ENCODE measurements at regions not wholly inside any gene's neighbourhood (a gene's known extent, or its start where the extent isn't known, plus 50 kb on each side); places are given as distances from the start of the nearest gene placed in this dataset.

DNA sequence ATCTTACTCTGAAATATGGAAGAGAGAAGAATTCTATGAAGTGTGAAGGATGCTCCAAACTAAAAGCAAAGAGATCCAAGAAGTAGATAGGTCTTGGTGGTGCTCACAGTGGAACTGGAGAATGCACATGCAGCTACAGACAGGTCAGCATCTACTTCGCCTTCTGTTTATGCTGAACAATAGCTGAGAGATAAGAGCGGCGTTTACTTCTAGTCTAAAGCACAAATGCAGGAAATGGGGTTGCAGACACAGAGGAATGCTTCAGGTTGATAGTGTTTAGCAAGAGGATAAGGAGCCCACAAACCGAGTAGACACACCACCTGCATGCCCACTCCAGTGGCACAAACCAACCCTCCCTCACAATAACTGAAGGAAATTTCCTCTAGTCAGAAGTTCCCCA lies 180.0 kb upstream of the RGMB start:
- Histone ChIP-seq H3K36me3 (ENCODE audit: insufficient read depth) (no peaks in the 10 kb centered on the region), H3K4me3 (ENCODE audit: low read depth, low read length) (no peak overlapping the region), H3K27ac (ENCODE audit: low read depth) (no peak overlapping the region), H3K4me1 (ENCODE audit: insufficient read depth) (no peaks in the 10 kb centered on the region)
- DNase-seq (ENCODE audit: extremely low spot score): no peak
- 24% methylated on average over 4 of the region's 4 CpGs for WGBS

DNA sequence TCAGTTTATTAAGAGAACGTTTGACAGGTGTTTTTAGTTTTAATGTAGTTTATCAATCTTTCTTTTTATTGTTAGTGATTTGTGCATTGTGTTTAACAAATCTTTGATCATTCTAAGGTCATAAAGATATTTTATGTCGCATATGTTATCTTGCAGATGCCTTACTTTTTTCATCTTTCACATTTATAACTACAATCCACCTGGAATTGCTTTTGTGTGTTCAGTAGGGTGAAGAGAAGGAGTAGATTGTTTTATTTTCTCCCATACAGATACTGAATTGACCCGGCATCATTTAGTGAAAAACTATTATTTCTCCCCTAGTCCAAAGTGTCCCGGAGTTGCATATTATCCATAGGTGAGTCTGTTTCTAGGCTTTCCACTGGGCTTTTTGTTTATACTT lies 179.4 kb upstream of the RGMB start:
- no peaks in the 10 kb centered on the region for H3K36me3 ChIP-seq (ENCODE audit: insufficient read depth)
- H3K27ac ChIP-seq (ENCODE audit: low read depth): no peak overlapping the region
- H3K4me3 ChIP-seq (ENCODE audit: low read depth, low read length): no peak overlapping the region
- DNase-seq (ENCODE audit: extremely low spot score): no peak
- H3K4me1 ChIP-seq (ENCODE audit: insufficient read depth): no peaks in the 10 kb centered on the region
- 62% methylated on average over 4 of the region's 4 CpGs for WGBS

- no peak for DNase-seq (ENCODE audit: extremely low spot score)
- WGBS: 94% methylated on average over 1 of the region's 1 CpG
- Histone ChIP-seq H3K4me3 (ENCODE audit: low read depth, low read length) (no peak overlapping the region), H3K27ac (ENCODE audit: low read depth) (no peak overlapping the region), H3K4me1 (ENCODE audit: insufficient read depth) (no peaks in the 10 kb centered on the region), H3K36me3 (ENCODE audit: insufficient read depth) (no peaks in the 10 kb centered on the region)
Measured at GRCh38 chr5:98599016-98599415, 174.4 kb upstream of the RGMB start.

DNA sequence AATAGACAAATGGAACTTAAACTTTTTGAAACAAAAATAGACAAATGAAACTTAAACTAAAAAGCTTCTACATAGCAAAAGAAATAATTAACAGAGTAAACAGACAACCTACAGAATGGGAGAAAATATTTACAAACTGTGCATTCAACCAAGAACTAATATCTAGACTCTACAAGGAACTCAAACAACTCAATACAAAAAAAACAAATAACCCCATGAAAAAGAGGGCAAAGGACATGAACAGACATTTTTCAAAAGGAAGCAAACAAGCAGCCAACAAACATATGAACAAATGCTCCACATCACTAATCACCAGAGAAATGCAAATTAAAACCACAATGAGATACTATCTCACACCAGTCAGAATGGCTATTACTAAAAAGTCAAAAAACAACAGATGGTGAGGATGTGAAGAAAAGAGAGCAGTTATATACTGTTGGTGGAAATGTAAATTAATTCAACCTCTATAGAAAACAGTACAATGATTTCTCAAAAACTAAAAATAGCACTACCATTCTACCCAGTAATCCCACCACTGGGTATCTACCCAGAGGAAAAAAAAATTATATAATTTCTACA lies 170.8 kb upstream of the RGMB start:
- H3K27ac ChIP-seq (ENCODE audit: low read depth): no peak overlapping the region

GRCh38 chr5:98603456-98603855 lies 170.0 kb upstream of the RGMB start:
- DNase-seq (ENCODE audit: extremely low spot score): no peak
- Histone ChIP-seq H3K4me1 (ENCODE audit: insufficient read depth) (no peaks in the 10 kb centered on the region), H3K36me3 (ENCODE audit: insufficient read depth) (no peaks in the 10 kb centered on the region), H3K27ac (ENCODE audit: low read depth) (no peak overlapping the region), H3K4me3 (ENCODE audit: low read depth, low read length) (no peak overlapping the region)
- WGBS: 72% methylated on average over 2 of the region's 2 CpGs

More for the DNA sequence above, 170.8 kb upstream of the RGMB start:
- Histone ChIP-seq H3K4me3 (ENCODE audit: low read depth, low read length) (no peak overlapping the region), H3K4me1 (ENCODE audit: insufficient read depth) (no peaks in the 10 kb centered on the region), H3K36me3 (ENCODE audit: insufficient read depth) (no peaks in the 10 kb centered on the region)
- no peak for DNase-seq (ENCODE audit: extremely low spot score)

- 40% methylated on average over 1 of the region's 1 CpG for WGBS
- Histone ChIP-seq H3K27ac (ENCODE audit: low read depth) (no peak overlapping the region), H3K36me3 (ENCODE audit: insufficient read depth) (no peaks in the 10 kb centered on the region), H3K4me1 (ENCODE audit: insufficient read depth) (no peaks in the 10 kb centered on the region), H3K4me3 (ENCODE audit: low read depth, low read length) (no peak overlapping the region)
- no peak for DNase-seq (ENCODE audit: extremely low spot score)
Measured at GRCh38 chr5:98604301-98604700, 169.2 kb upstream of the RGMB start.

DNA sequence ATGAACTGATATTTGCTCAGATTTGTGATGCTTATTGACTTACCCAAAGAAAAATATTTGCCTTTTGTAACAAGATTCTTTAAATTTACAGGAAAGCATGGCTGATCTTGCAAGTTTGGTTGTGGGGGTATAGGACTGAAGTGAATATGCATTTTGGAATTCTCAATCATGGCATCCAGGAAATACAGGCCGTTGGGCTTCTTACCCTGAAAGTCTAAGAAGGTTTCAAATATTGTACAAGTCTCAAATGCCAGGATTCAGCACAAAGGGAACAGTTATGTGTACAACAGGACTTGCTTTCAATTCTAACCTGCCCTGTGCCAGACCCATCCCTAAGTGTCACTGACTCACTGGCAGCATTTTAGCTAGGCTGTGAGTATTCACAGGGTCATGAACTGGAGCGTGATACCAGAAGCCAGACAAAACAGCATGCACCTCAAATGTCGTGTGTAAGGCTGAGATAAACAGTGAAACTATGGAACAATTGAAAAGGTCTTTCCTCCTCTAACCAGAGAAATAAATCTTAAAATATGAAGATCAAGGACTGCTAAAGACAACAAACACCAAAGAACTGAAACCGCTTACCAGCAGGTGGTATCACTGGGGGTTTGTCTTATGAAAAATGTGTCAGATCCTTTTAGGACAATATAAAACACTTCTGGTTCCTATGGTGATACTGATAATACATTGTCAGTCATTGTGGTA lies 168.6 kb upstream of the RGMB start:
- Histone ChIP-seq H3K27ac (ENCODE audit: low read depth) (no peak overlapping the region), H3K36me3 (ENCODE audit: insufficient read depth) (no peaks in the 10 kb centered on the region), H3K4me1 (ENCODE audit: insufficient read depth) (no peaks in the 10 kb centered on the region), H3K4me3 (ENCODE audit: low read depth, low read length) (no peak overlapping the region)
- DNase-seq (ENCODE audit: extremely low spot score): no peak
- WGBS: 59% methylated on average over 4 of the region's 4 CpGs

- Histone ChIP-seq H3K4me3 (ENCODE audit: low read depth, low read length) (no peak overlapping the region), H3K36me3 (ENCODE audit: insufficient read depth) (no peaks in the 10 kb centered on the region), H3K4me1 (ENCODE audit: insufficient read depth) (no peaks in the 10 kb centered on the region), H3K27ac (ENCODE audit: low read depth) (no peak overlapping the region)
- no peak for DNase-seq (ENCODE audit: extremely low spot score)
- WGBS: 82% methylated on average over 1 of the region's 1 CpG
Measured at GRCh38 chr5:98605426-98605825, 168.0 kb upstream of the RGMB start.

GRCh38 chr5:98606961-98607360 lies 166.5 kb upstream of the RGMB start:
- H3K27ac ChIP-seq (ENCODE audit: low read depth): no peak overlapping the region
- 84% methylated on average over 2 of the region's 2 CpGs for WGBS
- no peak overlapping the region for H3K4me3 ChIP-seq (ENCODE audit: low read depth, low read length)
- no peaks in the 10 kb centered on the region for H3K4me1 ChIP-seq (ENCODE audit: insufficient read depth)
- no peaks in the 10 kb centered on the region for H3K36me3 ChIP-seq (ENCODE audit: insufficient read depth)
- DNase-seq (ENCODE audit: extremely low spot score): no peak

- no peak overlapping the region for H3K27ac ChIP-seq (ENCODE audit: low read depth)
Measured at GRCh38 chr5:98608052-98608451, 165.4 kb upstream of the RGMB start.

DNA sequence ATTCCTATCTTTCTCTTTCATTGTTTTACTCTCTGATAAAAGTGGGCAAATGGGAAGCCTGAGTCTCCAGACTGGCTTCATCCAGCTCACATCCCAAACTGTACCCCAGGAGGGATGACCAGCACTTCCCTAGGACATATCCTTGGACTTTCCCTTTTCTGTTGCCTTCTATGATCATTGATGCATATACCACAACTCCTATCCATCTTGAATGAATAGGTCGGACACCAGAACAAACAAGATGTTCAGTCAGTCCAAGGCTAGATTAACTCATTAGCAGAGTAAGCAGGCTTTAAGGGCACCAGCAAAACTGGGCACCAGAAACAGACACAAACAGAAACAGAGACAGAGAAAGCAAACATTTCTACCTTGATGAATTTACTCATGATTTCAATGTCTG lies 159.1 kb upstream of the RGMB start:
- DNase-seq (ENCODE audit: extremely low spot score): no peak
- no peaks in the 10 kb centered on the region for H3K36me3 ChIP-seq (ENCODE audit: insufficient read depth)
- WGBS: 86% methylated on average over 1 of the region's 1 CpG
- H3K4me3 ChIP-seq (ENCODE audit: low read depth, low read length): no peak overlapping the region
- H3K4me1 ChIP-seq (ENCODE audit: insufficient read depth): no peaks in the 10 kb centered on the region
- no peak overlapping the region for H3K27ac ChIP-seq (ENCODE audit: low read depth)

More at GRCh38 chr5:98608052-98608451, 165.4 kb upstream of the RGMB start:
- H3K4me1 ChIP-seq (ENCODE audit: insufficient read depth): no peaks in the 10 kb centered on the region
- WGBS: 73% methylated on average over 3 of the region's 3 CpGs
- no peak overlapping the region for H3K4me3 ChIP-seq (ENCODE audit: low read depth, low read length)
- H3K36me3 ChIP-seq (ENCODE audit: insufficient read depth): no peaks in the 10 kb centered on the region
- no peak for DNase-seq (ENCODE audit: extremely low spot score)

DNA sequence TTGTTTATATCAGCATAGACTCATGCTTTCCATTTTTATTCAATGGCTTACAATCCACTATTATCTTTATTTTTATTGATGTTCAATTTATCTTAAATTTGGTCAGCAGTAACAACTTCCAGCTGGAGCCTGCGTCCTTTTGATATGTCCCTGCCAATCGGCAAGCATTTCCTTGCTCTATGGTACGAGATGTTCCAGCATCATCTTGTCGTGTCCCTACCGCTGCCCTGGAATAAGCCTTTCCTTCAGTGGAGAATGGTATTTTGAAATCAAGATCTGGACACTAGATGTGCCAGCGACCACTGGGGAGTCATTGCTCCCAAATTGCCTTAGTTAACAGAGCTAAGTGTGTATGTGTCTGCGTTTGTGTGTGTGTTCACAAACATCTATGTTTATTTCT lies 151.6 kb upstream of the RGMB start:
- H3K4me1 ChIP-seq (ENCODE audit: insufficient read depth): no peaks in the 10 kb centered on the region
- no peak overlapping the region for H3K4me3 ChIP-seq (ENCODE audit: low read depth, low read length)
- no peaks in the 10 kb centered on the region for H3K36me3 ChIP-seq (ENCODE audit: insufficient read depth)
- DNase-seq (ENCODE audit: extremely low spot score): no peak
- 88% methylated on average over 7 of the region's 7 CpGs for WGBS
- no peak overlapping the region for H3K27ac ChIP-seq (ENCODE audit: low read depth)

GRCh38 chr5:98624145-98624880 lies 149.2 kb upstream of the RGMB start:
- no peaks in the 10 kb centered on the region for H3K4me1 ChIP-seq (ENCODE audit: insufficient read depth)
- H3K4me3 ChIP-seq (ENCODE audit: low read depth, low read length): no peak overlapping the region
- no peak for DNase-seq (ENCODE audit: extremely low spot score)
- no peak overlapping the region for H3K27ac ChIP-seq (ENCODE audit: low read depth)
- no peaks in the 10 kb centered on the region for H3K36me3 ChIP-seq (ENCODE audit: insufficient read depth)
- 71% methylated on average over 3 of the region's 3 CpGs for WGBS

DNA sequence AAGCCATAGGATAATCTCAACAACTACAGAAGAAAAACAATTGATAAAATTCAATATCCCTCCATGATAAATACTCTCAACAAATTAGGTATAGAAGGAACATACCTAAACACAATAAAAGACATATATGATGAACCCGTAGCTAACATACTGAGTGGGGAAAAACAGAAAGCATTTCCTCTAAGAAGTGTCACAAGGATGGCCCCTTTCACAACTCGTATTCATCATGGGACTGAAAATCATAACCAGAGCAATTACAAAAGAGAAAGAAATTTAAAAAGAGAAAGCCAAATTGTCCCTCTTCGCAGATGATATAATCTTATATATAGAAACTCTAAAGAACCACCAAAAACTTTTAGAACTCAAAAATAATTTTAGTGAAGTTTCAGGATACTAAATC lies 146.3 kb upstream of the RGMB start:
- Histone ChIP-seq H3K27ac (ENCODE audit: low read depth) (no peak overlapping the region), H3K36me3 (ENCODE audit: insufficient read depth) (no peaks in the 10 kb centered on the region), H3K4me3 (ENCODE audit: low read depth, low read length) (no peak overlapping the region), H3K4me1 (ENCODE audit: insufficient read depth) (no peaks in the 10 kb centered on the region)
- 75% methylated on average over 3 of the region's 3 CpGs for WGBS
- DNase-seq (ENCODE audit: extremely low spot score): no peak
